Eye (tissue), 1 donor: ENCODE measurements at regions not wholly inside any gene's neighbourhood (a gene's known extent, or its start where the extent isn't known, plus 50 kb on each side); places are given as distances from the start of the nearest gene placed in this dataset.
"Not testable (repeated sequence)": the region's sequence is repeated elsewhere in the genome, so short reads cannot be mapped to it uniquely, and the experiment has no call there.

Source experiments
- DNase-seq: peaks from one replicate; pipeline ENCODE4 v3.0.0-alpha.2; 2015

GRCh38 chr5:39783756-39784421 lies 359.1 kb upstream of the DAB2 start:
- no peak for DNase-seq

- no peak for DNase-seq
Measured at GRCh38 chr5:39780347-39780746, 355.6 kb upstream of the DAB2 start.

- DNase-seq, result no peak
Measured at GRCh38 chr5:39779831-39780230, 355.1 kb upstream of the DAB2 start.

- no peak for DNase-seq
Measured at GRCh38 chr5:39775797-39776365, 351.1 kb upstream of the DAB2 start.

GRCh38 chr5:39775086-39775796 lies 350.5 kb upstream of the DAB2 start:
- DNase-seq, result no peak

GRCh38 chr5:39774605-39775004 lies 349.8 kb upstream of the DAB2 start:
- DNase-seq, result no peak

GRCh38 chr5:39772307-39772706 lies 347.5 kb upstream of the DAB2 start:
- DNase-seq, result no peak

GRCh38 chr5:39767916-39768315 lies 343.1 kb upstream of the DAB2 start:
- DNase-seq, result no peak

GRCh38 chr5:39765366-39765765 lies 340.6 kb upstream of the DAB2 start:
- peak; percentile 25 for DNase-seq

- DNase-seq, result no peak
Measured at GRCh38 chr5:39762761-39763160, 338.0 kb upstream of the DAB2 start.

- no peak for DNase-seq
Measured at GRCh38 chr5:39761199-39761950, 336.6 kb upstream of the DAB2 start.

GRCh38 chr5:39760385-39761198 lies 335.8 kb upstream of the DAB2 start:
- peak; percentile 48 for DNase-seq

GRCh38 chr5:39759701-39760100 lies 334.9 kb upstream of the DAB2 start:
- DNase-seq, result no peak

- no peak for DNase-seq
Measured at GRCh38 chr5:39758426-39758825, 333.6 kb upstream of the DAB2 start.

- no peak for DNase-seq
Measured at GRCh38 chr5:39757131-39757530, 332.4 kb upstream of the DAB2 start.

- DNase-seq, result peak; percentile 31
Measured at GRCh38 chr5:39755986-39756385, 331.2 kb upstream of the DAB2 start.

- DNase-seq, result no peak
Measured at GRCh38 chr5:39755452-39755851, 330.7 kb upstream of the DAB2 start.

GRCh38 chr5:39753747-39754146 lies 329.0 kb upstream of the DAB2 start:
- DNase-seq, result not testable (repeated sequence)

- no peak for DNase-seq
Measured at GRCh38 chr5:39750661-39751060, 325.9 kb upstream of the DAB2 start.

GRCh38 chr5:39742916-39743315 lies 318.1 kb upstream of the DAB2 start:
- no peak for DNase-seq

- DNase-seq, result no peak
Measured at GRCh38 chr5:39740404-39740803, 315.6 kb upstream of the DAB2 start.

GRCh38 chr5:39732166-39732565 lies 307.4 kb upstream of the DAB2 start:
- DNase-seq, result no peak

- no peak for DNase-seq
Measured at GRCh38 chr5:39730699-39731098, 305.9 kb upstream of the DAB2 start.
